Skeletal muscle satellite cell (primary cell): ENCODE measurements at regions not wholly inside any gene's neighbourhood (a gene's known extent, or its start where the extent isn't known, plus 50 kb on each side); places are given as distances from the start of the nearest gene placed in this dataset.
"Not testable (repeated sequence)": the region's sequence is repeated elsewhere in the genome, so short reads cannot be mapped to it uniquely, and the experiment has no call there.

Source experiments
- H3K27me3 ChIP-seq: 2 replicates; pipeline ENCODE4 v1.7.0; 2013; ENCODE audit warnings: low read length; ENCODE audit not compliant: control insufficient read depth, insufficient read depth
- H3K36me3 ChIP-seq: 2 replicates; pipeline ENCODE4 v1.7.0; 2013; ENCODE audit warnings: mild to moderate bottlenecking, control low read depth, low read length; ENCODE audit not compliant: insufficient read depth
- H3K4me1 ChIP-seq: 2 replicates; pipeline ENCODE4 v1.7.0; 2013; ENCODE audit warnings: low read length; ENCODE audit not compliant: control insufficient read depth, insufficient read depth
- H3K4me2 ChIP-seq: 2 replicates; pipeline ENCODE4 v1.7.0; 2013; ENCODE audit warnings: mild to moderate bottlenecking, low read length
- H3K4me3 ChIP-seq: 2 replicates; pipeline ENCODE4 v1.7.0; 2013; ENCODE audit warnings: low read length
- H3K9ac ChIP-seq: 2 replicates; pipeline ENCODE4 v1.7.0; 2013; ENCODE audit warnings: mild to moderate bottlenecking, low read depth, low read length, moderate library complexity
- H3K9me3 ChIP-seq: replicated peaks from 2 replicates; pipeline ENCODE4 v1.7.0; 2013; ENCODE audit warnings: mild to moderate bottlenecking, control low read depth, low read length

DNA sequence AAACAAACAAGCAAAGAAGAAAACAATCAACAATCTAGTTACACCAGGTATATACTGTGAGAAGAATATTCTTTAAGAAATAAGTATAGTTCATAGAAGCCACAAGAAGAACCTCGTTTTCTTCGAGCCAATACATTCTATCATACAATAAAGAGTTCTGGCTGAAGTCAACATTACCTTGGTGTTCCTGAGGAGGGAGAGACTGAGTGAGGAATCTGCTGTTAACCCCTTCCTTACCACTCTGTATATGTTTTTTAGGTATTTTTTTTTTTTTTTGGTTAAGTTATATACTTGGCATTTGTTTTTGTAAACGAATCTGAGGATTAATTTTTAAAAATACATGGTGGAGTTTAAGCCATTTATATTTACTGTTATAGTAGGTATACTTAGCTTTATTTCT, 412.5 kb downstream of the NUP35 start:
- no peaks in the 10 kb centered on the region for H3K9me3 ChIP-seq
- H3K4me3 ChIP-seq, result no peak overlapping the region
- H3K4me2 ChIP-seq, result no peak overlapping the region
- peaks cover 2% of the 10 kb centered on the region for H3K4me1 ChIP-seq
- no peaks in the 10 kb centered on the region for H3K27me3 ChIP-seq
- no peak overlapping the region for H3K9ac ChIP-seq
- H3K36me3 ChIP-seq, result no peaks in the 10 kb centered on the region

DNA sequence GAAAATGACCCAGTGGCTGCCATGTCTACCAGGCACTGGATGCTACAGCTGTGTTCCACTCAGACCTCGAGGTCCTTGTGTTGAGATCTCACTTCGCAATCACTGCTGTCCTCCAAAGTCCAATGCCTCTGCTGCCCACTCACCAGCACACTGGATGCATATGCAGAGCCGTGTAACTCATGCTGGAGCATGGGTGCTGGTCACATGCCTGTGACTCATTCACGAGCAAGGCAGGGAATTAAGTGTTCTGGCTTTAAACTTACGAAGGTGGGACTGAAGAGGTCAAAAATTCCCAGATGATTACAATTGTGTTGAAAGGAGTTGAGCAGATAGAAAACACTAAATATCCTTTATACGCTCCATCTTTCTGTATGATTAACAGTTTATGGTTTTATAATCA, 417.5 kb downstream of the NUP35 start:
- Histone ChIP-seq H3K36me3 (no peaks in the 10 kb centered on the region), H3K27me3 (no peaks in the 10 kb centered on the region), H3K4me2 (no peak overlapping the region), H3K9me3 (no peaks in the 10 kb centered on the region), H3K4me3 (no peak overlapping the region), H3K9ac (no peak overlapping the region), H3K4me1 (peaks cover 9% of the 10 kb centered on the region)

GRCh38 chr2:183542606-183543005, 418.4 kb downstream of the NUP35 start:
- Histone ChIP-seq H3K4me3 (no peak overlapping the region), H3K9me3 (no peaks in the 10 kb centered on the region), H3K4me2 (no peak overlapping the region), H3K27me3 (no peaks in the 10 kb centered on the region), H3K4me1 (peaks cover 9% of the 10 kb centered on the region), H3K36me3 (no peaks in the 10 kb centered on the region), H3K9ac (no peak overlapping the region)

GRCh38 chr2:183543222-183543621, 419.0 kb downstream of the NUP35 start:
- H3K9me3 ChIP-seq, result no peaks in the 10 kb centered on the region
- no peak overlapping the region for H3K4me2 ChIP-seq
- H3K36me3 ChIP-seq, result no peaks in the 10 kb centered on the region
- no peaks in the 10 kb centered on the region for H3K27me3 ChIP-seq
- H3K4me1 ChIP-seq, result peaks cover 9% of the 10 kb centered on the region
- no peak overlapping the region for H3K9ac ChIP-seq
- no peak overlapping the region for H3K4me3 ChIP-seq

DNA sequence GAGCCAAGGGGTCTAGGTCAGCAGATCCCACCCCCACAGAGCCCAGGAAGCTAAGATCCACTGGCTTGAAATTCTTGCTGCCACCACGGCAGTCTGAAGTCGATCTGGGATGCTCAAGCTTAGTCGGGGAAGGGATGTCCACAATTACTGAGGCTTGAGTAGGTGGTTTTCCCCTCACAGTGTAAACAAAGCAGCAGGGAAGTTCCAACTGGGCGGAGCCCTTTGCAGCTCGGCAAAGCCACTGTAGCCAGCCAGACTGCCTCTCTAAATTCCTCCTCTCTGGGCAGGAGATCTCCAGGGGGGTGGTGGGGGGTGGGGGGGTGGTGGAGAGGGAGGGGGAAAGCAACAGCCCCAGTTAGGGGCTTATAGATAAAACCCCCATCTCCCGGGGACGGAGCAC, 419.5 kb downstream of the NUP35 start:
- Histone ChIP-seq H3K4me2 (no peak overlapping the region), H3K9me3 (no peaks in the 10 kb centered on the region), H3K4me3 (no peak overlapping the region), H3K9ac (no peak overlapping the region), H3K4me1 (peaks cover 9% of the 10 kb centered on the region), H3K36me3 (no peaks in the 10 kb centered on the region), H3K27me3 (no peaks in the 10 kb centered on the region)

DNA sequence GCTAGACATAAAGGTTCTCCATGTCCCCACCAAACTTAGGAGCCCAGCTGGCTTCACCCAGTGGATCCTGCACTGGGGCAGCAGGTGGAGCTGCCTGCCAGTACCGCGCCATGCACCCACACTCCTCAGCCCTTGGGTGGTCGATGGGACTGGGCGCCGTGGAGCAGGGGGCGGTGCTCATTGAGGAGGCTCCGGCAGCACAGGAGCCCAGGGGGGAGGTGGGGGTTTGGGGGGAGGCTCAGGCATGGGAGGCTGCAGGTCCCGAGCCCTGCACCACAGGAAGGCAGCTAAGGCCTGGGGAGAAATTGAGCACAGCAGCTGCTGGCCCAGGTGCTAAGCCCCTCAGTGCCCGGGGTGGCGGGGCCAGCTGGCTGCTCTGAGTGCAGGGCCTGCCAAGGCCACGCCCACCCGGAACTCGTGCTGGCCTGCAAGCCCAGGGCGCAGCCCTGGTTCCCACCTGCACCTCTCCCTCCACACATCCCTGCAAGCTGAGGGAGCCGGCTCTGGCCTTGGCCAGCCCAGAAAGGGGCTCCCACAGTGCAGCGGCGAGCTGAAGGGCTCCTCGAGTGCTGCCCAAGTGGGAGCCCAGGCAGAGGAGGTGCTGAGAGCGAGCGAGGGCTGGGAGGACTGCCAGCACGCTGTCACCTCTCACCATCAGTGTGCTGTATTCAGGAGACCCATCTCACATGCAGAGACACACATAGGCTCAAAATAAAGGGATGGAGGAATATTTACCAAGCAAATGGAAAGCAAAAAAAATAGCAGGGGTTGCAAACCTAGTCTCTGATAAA, 422.5 kb downstream of the NUP35 start:
- H3K9ac ChIP-seq, H3K9me3 ChIP-seq, H3K27me3 ChIP-seq, H3K36me3 ChIP-seq, H3K4me2 ChIP-seq, H3K4me1 ChIP-seq, H3K4me3 ChIP-seq: not testable (repeated sequence)

DNA sequence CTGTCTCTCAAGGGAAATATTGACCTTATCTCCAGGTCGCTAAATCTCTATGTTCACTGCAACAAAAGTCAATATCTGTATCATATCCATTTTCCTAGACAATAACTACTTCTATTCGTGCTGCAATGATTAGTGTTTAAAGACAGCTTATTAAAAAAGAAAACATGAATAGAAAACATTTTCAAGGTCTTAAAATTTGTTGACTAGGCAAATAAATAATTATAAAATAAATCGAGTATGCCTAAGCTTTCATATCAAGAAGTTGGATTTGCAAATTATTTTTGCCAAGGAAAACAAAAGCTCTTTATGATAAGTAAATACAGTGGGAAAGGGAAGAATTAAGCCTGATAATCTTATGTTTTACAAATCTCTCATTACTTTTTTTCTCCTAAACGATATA, 428.5 kb downstream of the NUP35 start:
- Histone ChIP-seq H3K4me1 (no peaks in the 10 kb centered on the region), H3K4me3 (no peak overlapping the region), H3K9ac (no peak overlapping the region), H3K36me3 (no peaks in the 10 kb centered on the region), H3K4me2 (no peak overlapping the region), H3K9me3 (no peaks in the 10 kb centered on the region), H3K27me3 (no peaks in the 10 kb centered on the region)

- no peaks in the 10 kb centered on the region for H3K4me1 ChIP-seq
- no peaks in the 10 kb centered on the region for H3K27me3 ChIP-seq
- H3K9ac ChIP-seq, result no peak overlapping the region
- H3K9me3 ChIP-seq, result no peaks in the 10 kb centered on the region
- H3K4me3 ChIP-seq, result no peak overlapping the region
- no peak overlapping the region for H3K4me2 ChIP-seq
- H3K36me3 ChIP-seq, result no peaks in the 10 kb centered on the region
Measured at GRCh38 chr2:183564726-183565125, 440.5 kb downstream of the NUP35 start.

GRCh38 chr2:183575481-183575880, 451.2 kb downstream of the NUP35 start:
- Histone ChIP-seq H3K4me1 (no peaks in the 10 kb centered on the region), H3K36me3 (no peaks in the 10 kb centered on the region), H3K9me3 (no peaks in the 10 kb centered on the region), H3K4me2 (no peak overlapping the region), H3K9ac (no peak overlapping the region), H3K27me3 (no peaks in the 10 kb centered on the region), H3K4me3 (no peak overlapping the region)

DNA sequence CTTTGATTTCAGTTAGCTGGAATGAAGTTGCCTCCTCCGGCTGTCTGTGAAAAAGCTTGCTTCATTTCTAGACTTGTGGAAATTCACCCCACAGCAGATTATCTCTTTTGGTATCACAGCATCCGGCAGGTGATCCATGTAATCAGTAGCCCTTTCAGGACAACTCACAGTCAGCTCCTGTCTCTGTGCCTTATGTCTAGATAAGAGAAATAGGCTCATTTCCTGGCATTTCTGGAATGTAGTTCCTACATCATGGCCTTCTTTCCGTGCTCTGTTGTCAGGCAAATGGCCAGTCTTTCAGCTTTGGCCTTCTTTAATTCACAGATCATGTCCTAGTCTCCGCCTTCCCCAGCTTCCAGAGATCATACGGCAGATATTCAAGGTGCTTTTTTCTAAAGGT, 455.4 kb downstream of the NUP35 start:
- Histone ChIP-seq H3K9ac (no peak overlapping the region), H3K9me3 (no peaks in the 10 kb centered on the region), H3K4me1 (no peaks in the 10 kb centered on the region), H3K36me3 (no peaks in the 10 kb centered on the region), H3K4me3 (no peak overlapping the region), H3K27me3 (no peaks in the 10 kb centered on the region), H3K4me2 (no peak overlapping the region)

DNA sequence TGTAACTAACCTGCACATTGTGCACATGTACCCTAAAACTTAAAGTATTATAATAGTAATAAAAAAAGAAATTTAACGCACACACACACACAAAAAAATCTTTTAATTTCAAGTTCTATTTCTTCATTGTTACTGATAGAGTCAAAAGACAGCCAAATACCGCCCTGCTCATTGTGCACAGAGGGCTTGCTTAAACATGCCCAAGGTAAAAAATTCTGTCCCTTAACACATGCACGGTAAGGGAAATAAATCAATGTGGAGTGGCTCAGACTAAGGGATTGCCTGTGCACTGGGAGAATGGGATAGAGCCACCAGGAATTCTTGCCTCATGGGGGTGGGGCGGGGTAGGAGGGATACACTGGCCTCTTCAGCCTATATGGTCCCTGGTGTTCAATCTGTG, 468.0 kb downstream of the NUP35 start:
- Histone ChIP-seq H3K9ac (no peak overlapping the region), H3K4me2 (no peak overlapping the region), H3K4me1 (no peaks in the 10 kb centered on the region), H3K27me3 (no peaks in the 10 kb centered on the region), H3K9me3 (no peaks in the 10 kb centered on the region), H3K4me3 (no peak overlapping the region), H3K36me3 (no peaks in the 10 kb centered on the region)

- Histone ChIP-seq H3K9ac (no peak overlapping the region), H3K9me3 (no peaks in the 10 kb centered on the region), H3K4me2 (no peak overlapping the region), H3K4me3 (no peak overlapping the region), H3K36me3 (no peaks in the 10 kb centered on the region), H3K27me3 (no peaks in the 10 kb centered on the region), H3K4me1 (no peaks in the 10 kb centered on the region)
Measured at GRCh38 chr2:183594150-183594549, 469.9 kb downstream of the NUP35 start.
